ENCODE measurements at regions not wholly inside any gene's neighbourhood (a gene's known extent, or its start where the extent isn't known, plus 50 kb on each side); places are given as distances from the start of the nearest gene placed in this dataset.

- no peak for TF ChIP-seq CTCF (IDR thresholded peaks at IDR 0.05)
- TF ChIP-seq EZH2 (IDR thresholded peaks at IDR 0.05; ENCODE audit: borderline replicate concordance, insufficient read depth, low read depth, low read length, poor library complexity, severe bottlenecking), result no peak
These were observed 62.9 kb upstream of the ADAMTS16 start for GRCh38 chr5:5077236-5077635.
